ENCODE measurements at regions not wholly inside any gene's neighbourhood (a gene's known extent, or its start where the extent isn't known, plus 50 kb on each side); places are given as distances from the start of the nearest gene placed in this dataset.

DNA sequence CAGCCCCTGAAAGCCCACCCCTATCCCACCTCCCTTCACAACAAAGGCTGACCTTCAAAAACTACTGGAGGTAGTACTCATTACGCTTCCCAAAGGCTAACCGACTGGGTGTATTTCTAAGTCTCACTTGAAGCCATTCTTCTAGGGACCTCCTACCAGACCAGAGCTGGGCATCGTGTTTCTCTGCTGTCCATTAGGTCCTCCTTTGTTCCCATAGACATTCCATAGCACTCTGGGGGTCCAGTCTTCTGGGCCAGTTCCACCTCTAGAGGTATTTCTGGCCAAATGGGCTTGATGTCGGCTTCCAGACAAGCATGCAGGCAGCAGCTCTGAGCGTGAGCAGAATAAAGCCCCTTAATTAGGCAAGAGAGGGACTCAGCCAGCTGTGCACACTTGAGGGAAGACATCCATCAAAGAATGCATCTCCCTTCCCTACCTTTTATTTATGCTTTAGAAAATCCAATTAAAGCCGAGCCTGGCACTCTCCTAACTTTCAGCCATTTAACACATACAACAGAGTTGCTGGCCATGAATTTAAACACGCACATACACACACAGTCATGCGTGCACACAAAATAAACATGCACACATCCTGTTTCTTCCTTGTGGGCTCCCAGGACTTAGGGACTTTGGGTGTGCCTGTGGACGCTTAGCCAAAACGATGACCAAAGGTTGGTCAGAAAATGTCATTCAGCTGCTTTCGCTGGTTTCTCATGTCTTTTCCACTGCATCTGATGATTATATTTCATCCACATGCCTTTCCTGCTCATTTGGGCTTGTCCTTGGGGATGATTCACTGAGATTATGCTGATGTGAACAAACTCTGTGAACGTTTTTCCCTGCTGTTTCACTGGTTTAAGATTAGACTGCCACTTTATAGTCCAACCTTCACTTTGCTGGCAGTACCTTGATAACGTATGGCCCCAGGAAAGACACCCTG is 362.0 kb upstream of the NFE2L3 start:
- DNase-seq, result no peak

- DNase-seq, result no peak
Measured at GRCh38 chr7:25790963-25791362, 361.0 kb upstream of the NFE2L3 start.

- no peak for DNase-seq
Measured at GRCh38 chr7:25792586-25792985, 359.4 kb upstream of the NFE2L3 start.

GRCh38 chr7:25795824-25796235 is 356.2 kb upstream of the NFE2L3 start:
- DNase-seq, result no peak

DNA sequence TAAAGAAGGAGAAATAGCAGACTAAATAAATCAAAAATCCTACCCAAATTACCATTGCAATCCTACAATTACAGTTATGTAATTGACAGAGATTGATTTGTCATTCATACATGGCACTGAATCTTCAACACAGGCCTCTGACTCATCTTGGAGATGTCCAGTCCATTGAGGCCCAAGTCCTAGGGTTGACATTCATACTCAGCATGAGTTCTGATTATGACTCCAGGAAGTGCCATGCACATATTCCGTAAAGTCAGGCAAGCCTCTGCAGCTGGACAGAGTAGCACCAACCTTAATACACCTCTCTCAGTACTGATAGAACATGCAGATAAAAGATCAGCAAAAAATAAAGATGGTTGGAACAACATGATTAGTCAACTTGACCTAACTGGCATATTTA is 353.7 kb upstream of the NFE2L3 start:
- no peak for DNase-seq

GRCh38 chr7:25801214-25801613 is 350.8 kb upstream of the NFE2L3 start:
- DNase-seq, result no peak

DNA sequence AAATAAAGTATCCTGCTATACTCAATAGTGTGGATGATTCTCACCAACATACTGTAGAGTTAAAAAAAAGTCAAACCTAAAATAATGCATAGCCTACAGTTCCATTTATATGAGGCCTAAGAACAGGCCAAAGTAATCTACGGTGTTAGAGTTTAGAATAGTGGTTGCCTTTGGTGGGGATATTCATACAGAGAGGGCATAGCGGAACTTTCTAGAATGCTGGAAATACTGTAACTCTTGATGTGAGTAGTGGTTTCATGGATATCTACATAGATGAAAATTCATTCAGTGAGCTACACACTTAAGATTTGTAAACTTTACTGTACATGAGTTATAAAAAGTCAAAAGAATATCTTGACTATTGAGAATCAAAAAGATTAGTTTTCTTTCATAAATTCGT is 349.9 kb upstream of the NFE2L3 start:
- DNase-seq, result no peak

- no peak for DNase-seq
Measured at GRCh38 chr7:25802473-25802872, 349.5 kb upstream of the NFE2L3 start.

GRCh38 chr7:25803117-25803887 is 348.7 kb upstream of the NFE2L3 start:
- no peak for DNase-seq

GRCh38 chr7:25804154-25804553 is 347.8 kb upstream of the NFE2L3 start:
- no peak for DNase-seq

DNA sequence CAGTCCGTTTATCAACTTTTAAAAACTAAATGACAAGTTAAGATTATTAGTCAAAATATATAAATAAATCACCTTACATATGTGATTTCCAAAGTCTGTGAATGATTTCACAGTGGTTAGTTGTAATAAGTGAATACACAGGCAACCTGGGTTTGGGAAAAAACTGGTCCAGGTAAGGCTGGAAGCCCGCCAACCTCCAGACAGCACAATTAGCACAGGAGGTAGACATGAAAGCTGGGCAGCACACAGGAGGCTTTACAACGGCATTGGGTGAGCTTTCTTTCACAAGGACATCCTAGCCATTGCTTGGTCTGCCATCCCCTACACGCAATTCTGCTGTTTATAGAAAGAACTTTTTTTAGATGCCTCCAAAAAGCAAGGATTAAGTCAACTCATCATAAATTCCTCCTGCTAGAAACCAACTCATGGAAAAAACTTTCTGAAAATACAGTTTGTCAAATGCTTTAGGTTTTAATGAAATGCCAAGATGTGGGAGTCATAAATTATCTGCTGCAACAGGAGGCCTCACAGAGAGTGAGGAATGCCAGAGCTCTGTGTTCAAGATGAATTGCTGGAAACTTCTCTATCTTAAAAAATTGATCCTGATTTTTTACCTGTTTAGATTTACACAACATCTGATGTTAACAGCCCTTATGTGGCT is 346.8 kb upstream of the NFE2L3 start:
- DNase-seq, result peak; percentile 52

- DNase-seq, result no peak
Measured at GRCh38 chr7:25807086-25807611, 344.8 kb upstream of the NFE2L3 start.

GRCh38 chr7:25809441-25809840 is 342.6 kb upstream of the NFE2L3 start:
- no peak for DNase-seq

DNA sequence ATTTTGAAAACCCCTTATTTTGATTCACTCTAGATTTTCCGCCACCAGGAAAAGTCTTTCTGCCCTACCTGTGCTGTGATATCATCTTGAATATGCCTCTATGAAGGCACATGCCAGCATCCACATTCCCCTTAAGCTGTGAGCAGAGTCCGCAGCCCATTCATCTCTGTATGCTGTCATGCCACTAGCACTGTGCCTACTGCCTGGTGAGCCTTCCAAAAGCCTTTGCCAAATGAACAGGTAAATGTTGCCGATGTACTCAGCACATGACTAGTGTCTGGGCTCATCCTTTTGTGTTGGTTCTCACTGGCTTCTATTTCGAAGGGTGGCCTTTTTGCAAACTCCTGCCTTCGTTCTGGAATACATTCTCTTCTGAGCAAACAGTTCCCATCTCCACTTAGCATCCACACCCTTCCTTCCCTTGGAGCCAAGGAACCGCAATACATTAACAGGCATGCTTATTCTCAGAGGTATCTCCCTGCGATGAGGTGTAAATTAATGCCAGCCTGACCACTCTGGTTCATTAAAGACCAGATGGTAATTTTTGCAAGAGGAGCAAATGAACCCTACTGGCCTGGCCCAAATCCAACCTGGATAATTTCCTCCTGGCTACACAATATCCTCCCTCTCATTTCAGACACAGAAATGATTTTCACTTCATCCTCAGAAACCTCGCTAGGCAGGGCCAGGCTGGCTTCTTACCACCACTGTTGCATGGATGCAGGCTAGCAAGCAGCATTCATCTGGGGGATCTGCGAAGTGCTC is 339.7 kb upstream of the NFE2L3 start:
- no peak for DNase-seq

DNA sequence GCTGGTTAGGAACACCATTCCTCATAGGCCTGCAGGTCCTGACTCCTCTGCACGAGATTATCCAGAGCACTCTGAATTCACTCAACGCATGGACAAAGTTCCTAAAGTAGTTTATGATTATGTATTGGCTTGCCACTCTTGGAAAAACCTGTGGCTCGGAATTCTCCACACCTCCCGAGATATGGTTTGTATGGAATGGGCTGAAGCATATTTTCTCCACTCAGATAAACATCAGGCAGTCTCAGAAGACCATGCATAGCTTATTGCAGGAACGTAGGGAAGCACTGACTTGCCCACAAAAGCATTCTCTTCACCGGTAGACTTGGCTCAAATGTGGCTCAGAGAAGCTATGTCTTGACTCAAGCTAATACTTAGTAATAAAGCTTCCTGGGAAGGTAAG is 338.6 kb upstream of the NFE2L3 start:
- DNase-seq, result no peak

GRCh38 chr7:25815711-25816110 is 336.3 kb upstream of the NFE2L3 start:
- no peak for DNase-seq

DNA sequence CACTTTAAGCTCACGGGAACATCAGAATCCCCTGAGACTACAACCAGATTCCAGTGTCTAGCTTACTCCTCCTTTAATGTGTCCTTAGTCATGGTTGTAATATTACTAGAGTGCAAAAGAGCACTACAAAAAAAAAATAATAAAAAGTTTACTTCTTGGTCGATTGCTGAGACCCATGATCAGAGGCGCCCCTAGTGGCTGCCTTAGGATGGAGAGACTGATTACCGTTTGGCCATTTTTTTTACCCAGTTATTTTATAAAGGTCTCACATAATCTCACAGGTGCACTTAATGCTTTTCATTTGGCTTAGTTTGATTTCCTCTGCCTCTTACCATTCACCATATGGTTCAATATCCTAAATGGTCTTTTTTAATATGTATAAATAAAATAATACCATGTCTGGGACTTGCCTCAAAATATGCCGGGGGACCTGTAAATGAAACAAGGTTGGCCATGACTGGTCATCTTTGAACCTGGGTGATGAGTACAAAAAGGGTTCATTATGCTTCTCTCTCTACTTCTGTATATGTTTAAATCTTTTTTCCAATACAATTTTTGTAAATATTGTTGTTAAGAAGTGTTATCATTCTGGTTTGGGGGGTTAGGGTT is 331.5 kb upstream of the NFE2L3 start:
- DNase-seq, result no peak

DNA sequence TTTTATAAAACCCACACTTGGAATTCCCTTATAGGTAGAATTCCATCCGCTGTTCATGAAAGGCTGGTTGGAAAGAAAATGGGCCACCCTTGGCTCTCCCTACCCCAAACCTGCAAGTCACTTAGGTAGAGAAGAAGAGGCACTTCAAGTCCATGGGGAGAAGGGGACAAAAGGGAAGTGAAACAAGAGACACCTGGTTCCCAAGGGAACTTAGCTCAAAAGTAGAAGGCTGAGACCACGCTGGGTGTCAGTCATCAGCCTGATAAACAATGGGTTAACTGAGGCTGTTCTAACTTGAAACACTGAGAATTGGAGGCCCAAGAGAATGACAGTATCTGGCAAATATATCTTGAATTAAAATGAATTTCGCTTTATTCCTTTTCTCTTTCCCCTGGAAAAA is 330.8 kb upstream of the NFE2L3 start:
- no peak for DNase-seq

DNA sequence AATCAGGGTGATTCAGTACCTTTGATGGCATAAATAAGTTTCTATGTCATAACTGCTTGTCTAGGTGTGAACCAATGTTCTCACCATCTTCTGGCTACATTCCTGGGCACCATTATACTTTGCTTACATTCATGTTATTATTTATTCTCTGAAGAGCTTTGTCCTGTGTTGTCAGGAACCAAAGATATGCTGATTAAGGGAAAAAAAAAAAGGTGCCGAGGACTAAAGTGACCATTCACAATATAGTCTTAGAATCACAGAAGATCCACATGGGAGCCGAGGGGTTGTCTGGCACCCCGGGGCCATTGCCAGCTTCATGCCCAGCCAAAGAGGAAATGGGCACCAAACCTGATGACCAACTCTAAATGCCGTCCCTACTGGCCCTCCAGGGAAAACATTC is 329.2 kb upstream of the NFE2L3 start:
- no peak for DNase-seq

GRCh38 chr7:25823571-25823970 is 328.4 kb upstream of the NFE2L3 start:
- no peak for DNase-seq

GRCh38 chr7:25828468-25828867 is 323.5 kb upstream of the NFE2L3 start:
- no peak for DNase-seq

- DNase-seq, result no peak
Measured at GRCh38 chr7:25829663-25830062, 322.3 kb upstream of the NFE2L3 start.
